ENCODE measurements at regions not wholly inside any gene's neighbourhood (a gene's known extent, or its start where the extent isn't known, plus 50 kb on each side); places are given as distances from the start of the nearest gene placed in this dataset.

DNA sequence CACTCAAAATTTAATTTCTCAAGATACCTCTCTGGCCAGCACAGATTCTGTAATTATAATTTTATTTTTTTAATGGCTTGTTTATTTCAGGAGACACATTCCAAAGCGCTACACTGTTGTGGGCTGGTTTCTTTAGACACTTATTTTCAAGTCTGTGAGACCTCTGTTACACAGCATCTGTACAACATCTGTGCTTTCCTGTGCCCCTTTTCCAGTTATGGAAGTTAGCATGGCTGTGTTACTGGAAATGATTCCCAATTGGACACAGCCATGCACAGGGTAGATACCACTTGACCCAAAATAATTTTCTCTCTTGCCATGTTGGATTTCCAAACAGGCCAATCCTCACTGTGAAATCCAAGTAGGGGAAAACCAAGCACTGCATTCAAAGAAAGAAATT lies 172.3 kb upstream of the ADCY1 start:
- DNase-seq (ENCODE audit: low spot score): no peak
- in situ Hi-C loops (cut with MboI; ENCODE audit: low sequenced_read_pairs, unreplicated experiment): no loop called here
- TF ChIP-seq CTCF (IDR thresholded peaks at IDR 0.05; ENCODE audit: borderline replicate concordance, control extremely low read depth, extremely low read depth, insufficient read depth, missing control alignments): no peak

- DNase-seq (ENCODE audit: low spot score): no peak
- TF ChIP-seq CTCF (IDR thresholded peaks at IDR 0.05; ENCODE audit: borderline replicate concordance, control extremely low read depth, extremely low read depth, insufficient read depth, missing control alignments): no peak
- in situ Hi-C loops (cut with MboI; ENCODE audit: low sequenced_read_pairs, unreplicated experiment): no loop called here
Measured at GRCh38 chr7:45402480-45403218, 171.5 kb upstream of the ADCY1 start.

DNA sequence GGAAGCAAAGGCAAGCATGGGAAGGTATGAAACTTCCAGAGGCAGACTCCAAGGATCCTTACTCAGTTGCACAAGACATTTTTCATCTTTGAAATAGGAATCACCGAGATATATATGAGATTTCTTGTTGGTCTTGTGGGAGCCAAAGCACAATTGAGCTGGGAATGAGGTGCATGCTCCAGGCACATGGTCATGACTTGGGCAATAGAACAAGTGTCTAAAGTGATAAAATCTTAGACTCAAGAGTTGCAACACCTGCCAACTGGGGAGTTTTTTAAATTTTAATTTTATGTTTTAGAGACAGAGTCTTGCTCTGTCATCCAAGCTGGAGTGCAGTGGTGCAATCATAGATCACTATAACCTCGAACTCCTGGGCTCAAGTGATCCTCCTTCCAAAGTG lies 169.5 kb upstream of the ADCY1 start:
- no peak for TF ChIP-seq CTCF (IDR thresholded peaks at IDR 0.05; ENCODE audit: borderline replicate concordance, control extremely low read depth, extremely low read depth, insufficient read depth, missing control alignments)
- in situ Hi-C loops (cut with MboI; ENCODE audit: low sequenced_read_pairs, unreplicated experiment): no loop called here
- DNase-seq (ENCODE audit: low spot score): no peak

DNA sequence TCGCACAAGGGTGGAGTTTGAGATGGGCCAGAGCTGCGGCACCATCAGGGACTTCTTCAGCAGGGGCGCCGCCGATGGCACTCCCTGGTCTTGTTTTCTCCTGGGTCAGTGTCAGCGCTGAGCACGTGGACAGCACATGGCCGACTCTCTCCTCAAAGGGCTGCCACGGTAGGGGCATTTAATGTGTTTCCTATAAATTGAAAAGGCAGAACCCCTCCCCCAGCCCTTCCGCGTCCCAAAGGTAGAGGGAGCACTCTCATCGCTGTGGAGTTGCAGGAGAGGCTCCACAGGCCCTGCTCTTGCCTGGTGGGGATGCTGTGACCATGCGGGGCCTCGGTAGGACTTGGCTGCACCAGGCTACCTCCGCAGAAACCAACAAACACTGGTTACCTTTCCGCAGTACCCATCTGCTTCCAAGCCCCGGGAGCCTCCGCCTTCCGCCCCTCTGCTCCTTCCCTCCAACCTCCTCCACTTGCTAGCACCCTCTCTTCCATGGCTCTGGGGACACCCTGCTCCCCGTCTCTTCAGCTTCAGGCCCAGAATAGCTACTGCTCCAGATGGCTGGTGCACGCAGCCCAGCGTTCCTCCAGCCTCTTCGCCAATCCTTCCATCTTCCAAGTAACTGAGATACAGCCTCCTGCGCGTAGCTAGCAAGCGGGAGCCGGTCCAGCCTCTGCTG lies 166.3 kb upstream of the ADCY1 start:
- DNase-seq (ENCODE audit: low spot score): no peak
- in situ Hi-C loops (cut with MboI; ENCODE audit: low sequenced_read_pairs, unreplicated experiment): no loop called here

GRCh38 chr7:45408409-45408737 lies 165.8 kb upstream of the ADCY1 start:
- in situ Hi-C loops (cut with MboI; ENCODE audit: low sequenced_read_pairs, unreplicated experiment): no loop called here
- DNase-seq (ENCODE audit: low spot score): no peak
- TF ChIP-seq CTCF (IDR thresholded peaks at IDR 0.05; ENCODE audit: borderline replicate concordance, control extremely low read depth, extremely low read depth, insufficient read depth, missing control alignments): no peak

More for the DNA sequence above, 166.3 kb upstream of the ADCY1 start:
- TF ChIP-seq CTCF (IDR thresholded peaks at IDR 0.05; ENCODE audit: borderline replicate concordance, control extremely low read depth, extremely low read depth, insufficient read depth, missing control alignments): no peak

GRCh38 chr7:45410893-45411292 lies 163.3 kb upstream of the ADCY1 start:
- TF ChIP-seq CTCF (IDR thresholded peaks at IDR 0.05; ENCODE audit: borderline replicate concordance, control extremely low read depth, extremely low read depth, insufficient read depth, missing control alignments): no peak

More at GRCh38 chr7:45410893-45411292, 163.3 kb upstream of the ADCY1 start:
- in situ Hi-C loops (cut with MboI; ENCODE audit: low sequenced_read_pairs, unreplicated experiment): no loop called here
- no peak for DNase-seq (ENCODE audit: low spot score)

Data from GM13976 (cell line).